Stomach smooth muscle (tissue), 2 donors: ENCODE measurements at regions not wholly inside any gene's neighbourhood (a gene's known extent, or its start where the extent isn't known, plus 50 kb on each side); places are given as distances from the start of the nearest gene placed in this dataset.
"Not testable (repeated sequence)": the region's sequence is repeated elsewhere in the genome, so short reads cannot be mapped to it uniquely, and the experiment has no call there.

Source experiments
- H3K27ac ChIP-seq: one replicate; pipeline ENCODE4 v1.7.0; 2013; ENCODE audit warnings: mild to moderate bottlenecking, low read length, inconsistent platforms
- H3K27me3 ChIP-seq, 2 donors: one replicate each; pipeline ENCODE4 v1.7.0; 2013; ENCODE audit warnings: low read length in 2 of 2; ENCODE audit not compliant: insufficient read depth in 2 of 2, control insufficient read depth in 1 of 2
- H3K36me3 ChIP-seq, 2 donors: one replicate each; pipeline ENCODE4 v1.7.0; 2013; ENCODE audit warnings: low read length in 2 of 2; ENCODE audit not compliant: control insufficient read depth in 2 of 2, insufficient read depth in 2 of 2
- H3K4me1 ChIP-seq: one replicate; pipeline ENCODE4 v1.7.0; 2013; ENCODE audit warnings: low read length; ENCODE audit not compliant: control insufficient read depth, insufficient read depth
- H3K4me3 ChIP-seq, 2 donors: one replicate each; pipeline ENCODE4 v1.7.0; 2013; ENCODE audit warnings: low read length in 2 of 2
- H3K9ac ChIP-seq, 2 donors: one replicate each; pipeline ENCODE4 v1.7.0; 2013; ENCODE audit warnings: low read length in 2 of 2, mild to moderate bottlenecking in 1 of 2
- H3K9me3 ChIP-seq, 2 donors: one replicate each; pipeline ENCODE4 v1.7.0; 2013; ENCODE audit warnings: low read length in 2 of 2; ENCODE audit not compliant: control insufficient read depth in 2 of 2
- donor health status: healthy.
- donor health status: Pancreatic carcinoma.

DNA sequence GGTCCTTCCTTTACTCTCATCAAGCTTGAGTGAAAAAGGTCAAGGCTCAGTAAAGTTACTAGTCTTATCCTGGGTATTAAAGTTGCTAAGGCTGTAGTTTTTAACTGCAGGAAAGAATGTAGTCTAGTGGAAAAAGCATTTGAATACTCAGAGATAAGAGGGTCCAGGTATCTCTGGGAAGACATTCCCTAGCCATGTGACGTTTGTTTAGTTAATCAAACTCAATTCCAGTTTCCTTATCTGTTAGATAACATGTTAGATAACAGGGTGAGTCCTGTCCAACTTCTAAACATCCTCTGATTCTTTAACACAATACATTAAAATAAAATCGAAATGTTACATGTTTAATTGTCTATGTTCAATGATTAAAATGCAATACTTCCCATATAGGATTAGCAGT lies 720.7 kb upstream of the LMO3 start:
- no peaks in the 10 kb centered on the region for H3K36me3 ChIP-seq
- no peaks in the 10 kb centered on the region for H3K4me1 ChIP-seq

DNA sequence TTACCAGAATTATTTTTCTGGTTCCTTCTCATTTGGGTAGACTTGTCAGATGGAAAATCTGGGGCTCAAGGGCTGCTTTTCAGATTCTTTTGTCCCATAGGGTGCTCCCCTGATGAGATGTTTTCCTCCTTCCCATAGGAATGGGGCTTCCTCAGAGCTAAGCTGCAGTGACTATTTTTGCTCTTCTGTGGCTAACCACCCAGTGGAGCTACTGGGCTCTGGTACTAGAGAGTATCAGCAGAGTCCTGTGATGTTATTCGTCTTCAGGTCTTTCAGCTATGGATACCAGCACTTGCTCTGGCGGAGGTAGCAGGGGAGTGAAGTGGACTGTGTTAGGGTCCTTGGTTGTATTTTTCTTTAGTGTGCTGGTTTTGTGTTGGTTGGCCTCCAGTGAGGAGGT lies 716.1 kb upstream of the LMO3 start:
- Histone ChIP-seq H3K27ac (no peak overlapping the region), H3K36me3 (no peaks in the 10 kb centered on the region), H3K4me3 (no peak overlapping the region), H3K27me3 (no peaks in the 10 kb centered on the region), H3K9ac (no peak overlapping the region), H3K4me1 (no peaks in the 10 kb centered on the region), H3K9me3 (no peaks in the 10 kb centered on the region)

More for the DNA sequence above, 720.7 kb upstream of the LMO3 start:
- H3K27me3 ChIP-seq, result no peaks in the 10 kb centered on the region
- H3K27ac ChIP-seq, result no peak overlapping the region
- H3K9me3 ChIP-seq, result no peaks in the 10 kb centered on the region
- H3K4me3 ChIP-seq, result no peak overlapping the region
- H3K9ac ChIP-seq, result no peak overlapping the region

DNA sequence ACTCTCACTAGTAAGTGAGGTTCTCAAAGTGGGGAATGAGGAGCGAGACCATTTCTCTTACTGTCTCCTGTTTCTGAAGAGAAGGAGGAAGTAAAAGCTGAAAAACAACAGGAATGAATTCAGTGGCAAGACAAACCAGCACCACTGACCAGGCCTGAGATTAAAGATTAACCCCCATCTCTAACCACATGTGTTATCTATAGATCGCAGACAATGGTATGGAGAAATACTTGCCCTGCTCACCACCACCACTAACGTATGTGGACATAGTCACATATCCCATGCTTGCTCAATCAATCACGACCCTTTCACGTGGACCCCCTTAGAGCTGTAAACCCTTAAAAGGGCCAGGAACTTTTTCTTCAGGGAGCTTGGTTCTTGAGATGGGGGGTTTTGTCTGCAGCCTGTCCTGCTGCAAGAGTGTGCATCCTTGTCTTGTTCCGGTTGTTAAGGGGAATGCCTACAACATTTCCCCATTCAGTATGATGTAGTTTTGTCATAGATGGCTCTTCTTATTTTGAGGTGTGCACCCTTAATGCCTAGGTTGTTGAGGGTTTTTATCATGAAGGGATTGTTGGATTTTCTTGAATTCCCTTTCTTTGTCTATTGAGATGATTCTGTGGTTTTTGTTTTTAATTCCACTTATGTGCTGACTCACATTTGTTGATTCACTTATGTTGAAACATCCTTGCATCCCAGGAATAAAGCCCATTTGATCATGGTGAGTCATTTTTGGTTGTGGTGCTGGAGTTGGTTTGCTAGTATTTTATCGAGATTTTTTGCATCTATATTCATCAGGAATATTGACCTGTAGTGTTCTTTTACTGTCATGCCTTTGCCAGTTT lies 698.8 kb upstream of the LMO3 start:
- Histone ChIP-seq H3K4me3 (no peak overlapping the region), H3K27ac (no peak overlapping the region), H3K9ac (no peak overlapping the region), H3K4me1 (no peaks in the 10 kb centered on the region), H3K27me3 (no peaks in the 10 kb centered on the region), H3K36me3 (no peaks in the 10 kb centered on the region), H3K9me3 (peaks cover 4 to 9% of the 10 kb centered on the region in 2 donors)

DNA sequence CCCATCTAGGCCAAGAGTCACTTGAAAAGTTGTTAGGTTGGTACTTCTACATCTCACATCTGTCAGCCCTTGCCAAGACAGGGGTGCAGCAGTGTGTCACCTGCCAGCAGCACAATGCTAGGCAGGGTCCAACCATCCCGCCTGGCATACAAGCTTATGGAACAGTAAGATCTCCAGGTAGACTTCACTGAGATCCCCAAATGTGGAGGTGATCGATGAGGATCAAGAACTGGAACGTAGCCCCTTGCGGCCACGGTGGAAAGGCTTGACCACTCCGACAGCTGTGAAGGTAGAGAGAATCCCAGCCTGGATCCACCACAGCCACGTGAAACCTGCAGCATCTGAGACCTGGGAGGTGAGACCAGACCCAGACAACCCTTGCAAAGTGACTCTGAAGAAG lies 696.0 kb upstream of the LMO3 start:
- Histone ChIP-seq H3K4me3 (no peak overlapping the region), H3K4me1 (no peaks in the 10 kb centered on the region), H3K9me3 (peaks cover 4 to 9% of the 10 kb centered on the region in 2 donors), H3K36me3 (no peaks in the 10 kb centered on the region), H3K9ac (no peak overlapping the region), H3K27me3 (no peaks in the 10 kb centered on the region), H3K27ac (no peak overlapping the region)

DNA sequence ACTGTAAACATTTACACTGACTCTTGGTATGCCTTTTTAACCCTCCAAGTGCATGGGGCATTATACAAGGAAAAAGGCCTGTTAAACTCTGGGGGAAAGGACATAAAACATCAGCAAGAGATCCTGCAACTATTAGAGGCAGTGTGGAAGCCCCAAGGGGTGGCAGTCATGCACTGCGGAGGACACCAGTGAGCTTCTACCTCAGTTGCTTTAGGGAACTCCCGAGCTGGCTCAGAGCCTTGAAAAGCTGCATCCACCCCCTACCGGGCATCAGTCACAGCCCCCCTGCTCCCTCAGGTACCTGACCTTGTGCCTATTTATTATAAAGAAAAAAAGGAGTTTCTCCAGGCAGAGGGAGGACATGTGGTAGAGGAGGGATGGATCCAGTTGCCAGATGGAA lies 695.6 kb upstream of the LMO3 start:
- H3K36me3 ChIP-seq, result no peaks in the 10 kb centered on the region
- peaks cover 4 to 9% of the 10 kb centered on the region in 2 donors for H3K9me3 ChIP-seq
- H3K4me1 ChIP-seq, result no peaks in the 10 kb centered on the region
- H3K27ac ChIP-seq, result no peak overlapping the region
- H3K4me3 ChIP-seq, result no peak overlapping the region
- no peaks in the 10 kb centered on the region for H3K27me3 ChIP-seq
- no peak overlapping the region for H3K9ac ChIP-seq

DNA sequence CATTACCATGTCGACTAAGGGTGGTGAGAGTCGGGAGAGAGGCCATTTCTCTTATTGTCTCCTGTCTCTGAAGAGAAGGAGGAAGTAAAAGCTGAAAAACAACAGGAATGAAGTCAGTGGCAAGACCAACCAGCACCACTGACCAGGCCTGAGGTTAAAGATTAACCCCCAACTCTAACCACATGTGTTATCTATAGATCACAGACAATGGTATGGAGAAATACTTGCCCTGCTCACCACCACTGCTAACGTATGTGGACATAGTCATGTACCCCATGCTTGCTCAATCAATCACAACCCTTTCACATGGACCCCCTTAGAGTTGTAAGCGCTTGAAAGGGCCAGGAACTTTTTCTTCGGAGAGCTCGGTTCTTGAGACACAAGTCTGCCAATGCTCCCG lies 690.9 kb upstream of the LMO3 start:
- Histone ChIP-seq H3K4me3 (no peak overlapping the region), H3K36me3 (no peaks in the 10 kb centered on the region), H3K9me3 (no peaks in the 10 kb centered on the region), H3K27me3 (no peaks in the 10 kb centered on the region), H3K27ac (no peak overlapping the region), H3K4me1 (no peaks in the 10 kb centered on the region), H3K9ac (no peak overlapping the region)

DNA sequence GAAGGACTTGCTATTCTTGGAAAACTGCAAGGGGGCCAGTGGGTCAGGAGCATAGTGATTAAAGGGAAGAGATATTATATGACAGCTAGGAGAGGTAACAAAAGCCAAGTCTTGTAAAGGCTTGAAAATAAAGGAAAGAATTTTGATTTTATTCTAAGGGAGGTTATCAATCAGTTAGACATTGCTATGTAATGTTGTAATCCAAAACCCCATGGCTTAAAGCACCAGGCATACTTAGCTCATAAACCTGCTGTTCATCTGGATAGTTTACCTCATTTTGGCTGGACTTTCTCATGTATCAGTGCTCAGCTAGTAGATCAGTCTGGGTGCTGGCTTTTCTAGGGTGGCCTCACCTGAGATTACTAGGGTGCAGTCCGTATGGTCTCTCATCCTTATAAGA lies 680.9 kb upstream of the LMO3 start:
- H3K9ac ChIP-seq, result no peak overlapping the region
- no peak overlapping the region for H3K4me3 ChIP-seq
- no peaks in the 10 kb centered on the region for H3K36me3 ChIP-seq
- peaks cover 0 to 3% of the 10 kb centered on the region in 2 donors for H3K9me3 ChIP-seq
- H3K4me1 ChIP-seq, result no peaks in the 10 kb centered on the region
- H3K27me3 ChIP-seq, result no peaks in the 10 kb centered on the region
- no peak overlapping the region for H3K27ac ChIP-seq

DNA sequence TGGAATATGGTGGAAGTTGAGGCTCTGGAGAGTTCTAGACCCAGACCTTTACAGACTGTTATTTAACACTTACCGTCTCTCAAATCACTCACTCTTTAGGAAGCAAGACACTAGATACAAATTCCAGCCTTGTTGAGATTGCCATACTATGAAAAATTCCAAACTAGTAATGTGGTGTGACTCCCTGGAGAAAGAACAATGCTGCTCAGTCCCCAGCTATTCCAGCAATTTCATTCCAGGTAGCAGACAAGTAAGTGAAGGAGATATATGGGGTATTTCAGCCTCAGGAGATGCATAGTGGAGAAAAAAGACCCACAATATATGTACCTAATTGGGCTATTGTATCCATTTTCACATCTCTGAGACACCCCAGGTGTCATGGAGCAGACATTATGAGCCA lies 678.9 kb upstream of the LMO3 start:
- Histone ChIP-seq H3K27ac (no peak overlapping the region), H3K9ac (no peak overlapping the region), H3K4me1 (no peaks in the 10 kb centered on the region), H3K4me3 (no peak overlapping the region), H3K36me3 (no peaks in the 10 kb centered on the region), H3K9me3 (peaks cover 0 to 3% of the 10 kb centered on the region in 2 donors), H3K27me3 (no peaks in the 10 kb centered on the region)

DNA sequence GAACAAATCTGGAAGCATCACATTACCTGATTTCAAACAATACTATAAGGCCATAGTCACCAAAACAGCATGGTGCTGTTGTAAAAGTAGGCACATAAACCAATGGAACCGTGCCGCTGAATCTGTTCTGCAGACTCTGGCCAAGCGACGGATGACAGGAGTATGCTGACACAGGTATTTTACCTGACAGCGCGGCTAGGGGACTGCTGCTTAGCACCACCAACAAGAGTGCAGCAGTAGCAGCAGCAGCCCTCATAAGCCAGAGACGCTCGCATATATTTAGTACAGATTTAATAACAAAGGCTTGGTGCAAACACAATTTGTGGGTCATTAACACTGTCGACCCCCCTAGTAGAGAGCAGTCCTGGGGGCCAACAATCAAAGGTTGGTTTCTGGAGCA lies 677.6 kb upstream of the LMO3 start:
- Histone ChIP-seq H3K9ac (no peak overlapping the region), H3K27ac (no peak overlapping the region), H3K9me3 (peaks cover 0 to 3% of the 10 kb centered on the region in 2 donors), H3K36me3 (no peaks in the 10 kb centered on the region), H3K4me3 (no peak overlapping the region), H3K4me1 (no peaks in the 10 kb centered on the region), H3K27me3 (no peaks in the 10 kb centered on the region)

DNA sequence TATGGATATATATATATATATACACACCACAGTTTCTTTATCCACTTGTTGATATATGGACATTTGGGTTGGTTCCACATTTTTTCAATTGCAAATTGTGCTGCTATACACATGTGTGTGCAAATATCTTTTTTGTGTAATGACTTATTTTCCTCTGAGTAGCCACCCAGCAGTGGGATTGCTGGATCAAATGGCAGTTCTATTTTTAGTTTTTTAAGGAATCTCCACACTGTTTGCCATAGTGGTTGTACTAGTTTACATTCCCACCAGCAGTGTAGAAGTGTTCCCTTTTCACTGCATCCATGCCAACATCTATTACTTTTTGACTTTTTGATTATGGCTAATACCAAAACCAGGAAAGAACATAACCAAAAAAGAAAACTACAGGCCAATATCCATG lies 676.2 kb upstream of the LMO3 start:
- H3K4me1 ChIP-seq, H3K27ac ChIP-seq, H3K27me3 ChIP-seq, H3K9ac ChIP-seq, H3K4me3 ChIP-seq, H3K36me3 ChIP-seq, H3K9me3 ChIP-seq: not testable (repeated sequence)

DNA sequence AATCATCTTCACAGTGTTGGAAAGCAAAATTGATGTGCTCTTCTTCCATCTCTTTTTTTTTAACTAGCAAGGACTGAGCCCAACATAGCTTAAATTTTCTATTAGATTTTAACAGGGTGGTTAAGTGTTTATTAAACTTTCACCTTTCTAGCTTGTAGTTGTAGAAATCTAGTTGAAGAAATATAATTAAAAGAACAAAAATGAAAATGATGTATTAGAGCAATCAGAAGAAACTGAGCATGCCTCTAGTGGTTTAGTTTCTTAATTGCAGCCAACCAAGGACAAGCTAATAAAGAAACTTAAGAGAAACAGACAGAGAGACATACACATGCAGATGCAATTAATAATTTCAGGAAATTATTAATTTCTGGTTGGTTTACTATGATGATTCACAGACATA lies 673.0 kb upstream of the LMO3 start:
- Histone ChIP-seq H3K4me1 (no peaks in the 10 kb centered on the region), H3K36me3 (no peaks in the 10 kb centered on the region), H3K9me3 (no peaks in the 10 kb centered on the region), H3K9ac (no peak overlapping the region), H3K27me3 (no peaks in the 10 kb centered on the region), H3K27ac (no peak overlapping the region), H3K4me3 (no peak overlapping the region)
